Left lung (tissue), 4 donors: ENCODE measurements at regions not wholly inside any gene's neighbourhood (a gene's known extent, or its start where the extent isn't known, plus 50 kb on each side); places are given as distances from the start of the nearest gene placed in this dataset.
A peak's percentile ranks its signal among the peaks of the same experiment; 100 is the strongest.

Experiments used
- ATAC-seq: fragments of 200-7000 bp; cut with Tn5 transposase; one replicate; pipeline ENCODE4 v1.9.1; 2020; ENCODE audit warnings: moderate library complexity
- DNase-seq, 4 donors: peaks; one replicate each; pipeline ENCODE4 v3.0.0-alpha.2; 2013 to 2020
- H3K27ac ChIP-seq, 2 donors: fragments of 200-600 bp; sonication (generic) in 1 of 2; one replicate each; pipeline versions ENCODE4 v1.5.0 to v1.8.0; 2020 to 2021
- H3K27me3 ChIP-seq, 2 donors: fragments of 200-600 bp; sonication (generic) in 1 of 2; one replicate each; pipeline versions ENCODE4 v1.5.0 to v1.8.0; 2020 to 2021
- H3K36me3 ChIP-seq, 2 donors: fragments of 200-600 bp; sonication (generic) in 1 of 2; one replicate each; pipeline versions ENCODE4 v1.5.0 to v1.8.0; 2020 to 2021
- H3K4me1 ChIP-seq, 2 donors: fragments of 200-600 bp; one replicate each; pipeline ENCODE4 v1.8.0; 2021
- H3K4me3 ChIP-seq, 2 donors: fragments of 200-600 bp; sonication (generic) in 1 of 2; one replicate each; pipeline versions ENCODE4 v1.5.0 to v1.8.0; 2020 to 2021; ENCODE audit warnings: mild to moderate bottlenecking in 1 of 2
- H3K9me3 ChIP-seq, 2 donors: fragments of 200-600 bp; sonication (generic) in 1 of 2; one replicate each; pipeline versions ENCODE4 v1.5.0 to v1.8.0; 2020 to 2021
- CTCF ChIP-seq, 2 donors: fragments of 200-600 bp; sonication (generic) in 1 of 2; IDR thresholded peaks; one replicate each; pipeline versions ENCODE4 v1.5.0 to v1.8.0; 2021; ENCODE audit warnings: antibody characterized with exemption in 2 of 2
- intact Hi-C, 2 donors: fragments of 100-400 bp; cut with DNase I; formaldehyde crosslinking; loops; one replicate each; pipeline versions ENCODE4 v1.11.2 to v1.14.2; 2022
- donor health status: DM: no; HTN: yes; CAD: no.
- donor health status: DM: no; HTN: no; CAD: no.

DNA sequence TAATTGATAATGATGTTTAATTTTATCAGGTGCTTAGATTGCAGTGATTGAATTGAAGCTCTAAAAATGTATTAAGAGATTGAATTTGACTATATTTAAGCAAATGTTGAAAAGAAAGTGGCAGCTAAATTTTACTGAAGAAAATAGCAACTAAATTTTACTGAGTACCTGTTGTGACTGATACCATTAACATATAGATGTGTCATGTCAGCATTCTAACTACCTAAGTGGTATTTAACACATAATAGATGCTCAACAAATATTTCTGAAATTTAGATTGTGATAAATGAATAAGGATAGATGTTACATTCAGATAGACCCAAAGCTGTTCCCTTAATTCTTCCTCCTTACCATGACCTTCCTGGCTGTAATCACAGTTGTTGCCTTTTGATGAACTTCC is 350.9 kb upstream of the VWC2 start:
- Histone ChIP-seq H3K27me3 (peaks cover 0 to 7% of the 10 kb centered on the region in 2 donors), H3K9me3 (no peaks in the 10 kb centered on the region), H3K4me3 (no peak overlapping the region), H3K4me1 (no peaks in the 10 kb centered on the region), H3K36me3 (no peaks in the 10 kb centered on the region), H3K27ac (no peak overlapping the region)
- DNase-seq (no peak), ATAC-seq (no peak)
- no peak for TF ChIP-seq CTCF (IDR thresholded peaks at IDR 0.05)
- intact Hi-C loops = no loop called here

- Histone ChIP-seq H3K27me3 (peaks cover 0 to 7% of the 10 kb centered on the region in 2 donors), H3K27ac (no peak overlapping the region), H3K36me3 (no peaks in the 10 kb centered on the region), H3K4me1 (no peaks in the 10 kb centered on the region), H3K9me3 (no peaks in the 10 kb centered on the region), H3K4me3 (no peak overlapping the region)
- no peak for TF ChIP-seq CTCF (IDR thresholded peaks at IDR 0.05)
- peak; percentile 42 for ATAC-seq
- intact Hi-C loops = no loop called here
- no peak for DNase-seq
Measured at GRCh38 chr7:49424109-49424508, 349.3 kb upstream of the VWC2 start.

DNA sequence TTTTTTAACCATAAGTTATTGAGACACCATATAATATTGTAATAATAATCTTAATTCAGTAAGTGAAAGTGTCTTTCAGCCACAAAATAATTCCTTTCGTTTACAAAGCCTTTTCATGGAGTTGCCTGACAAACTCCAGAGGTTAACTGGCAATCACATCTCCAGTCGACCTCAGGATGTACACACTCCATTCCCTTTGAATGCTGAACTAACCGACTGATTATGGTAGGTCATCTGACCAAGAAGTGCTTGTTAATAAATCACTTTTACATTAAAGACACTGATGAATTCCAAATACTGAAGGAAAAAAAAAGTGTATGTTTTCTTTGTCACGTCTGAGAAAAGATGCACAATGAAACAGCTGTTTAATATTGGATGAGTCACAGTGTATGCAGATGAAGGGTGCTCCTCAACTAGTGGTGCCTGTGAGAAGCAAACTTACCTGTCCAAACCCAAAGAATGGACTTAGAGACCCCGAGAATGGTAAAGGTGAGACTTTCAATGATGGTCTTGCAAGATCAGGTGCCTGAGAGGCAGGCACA is 348.1 kb upstream of the VWC2 start:
- intact Hi-C loops = no loop called here

DNA sequence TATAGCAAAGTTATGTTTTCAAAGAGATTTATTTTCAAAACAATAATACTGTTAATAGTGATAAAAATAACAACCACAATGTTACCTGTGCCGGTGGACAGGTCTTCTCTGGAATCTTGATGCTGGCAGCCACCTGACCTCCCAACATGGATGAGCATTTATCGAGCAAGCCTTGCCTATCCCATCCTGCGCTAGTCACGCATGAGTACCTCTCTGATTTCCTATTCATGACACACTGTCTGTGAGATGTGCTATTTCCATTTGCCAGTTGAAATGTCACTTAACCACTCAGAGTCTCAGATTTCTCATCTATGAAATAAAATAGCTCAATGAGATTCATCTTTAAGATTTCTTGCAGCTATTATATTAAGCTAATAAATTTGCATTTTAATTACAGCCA is 341.2 kb upstream of the VWC2 start:
- DNase-seq = no peak
- no peaks in the 10 kb centered on the region for H3K27me3 ChIP-seq
- TF ChIP-seq CTCF (IDR thresholded peaks at IDR 0.05) = no peak
- no peak for ATAC-seq
- H3K4me1 ChIP-seq = no peaks in the 10 kb centered on the region
- no peaks in the 10 kb centered on the region for H3K9me3 ChIP-seq
- H3K36me3 ChIP-seq = no peaks in the 10 kb centered on the region
- H3K4me3 ChIP-seq = no peak overlapping the region
- H3K27ac ChIP-seq = no peak overlapping the region
- intact Hi-C loops = no loop called here

More for the DNA sequence above, 348.1 kb upstream of the VWC2 start:
- no peak for TF ChIP-seq CTCF (IDR thresholded peaks at IDR 0.05)
- Histone ChIP-seq H3K9me3 (no peaks in the 10 kb centered on the region), H3K27ac (no peak overlapping the region), H3K27me3 (peaks cover 0 to 7% of the 10 kb centered on the region in 2 donors), H3K4me1 (no peaks in the 10 kb centered on the region), H3K4me3 (no peak overlapping the region), H3K36me3 (no peaks in the 10 kb centered on the region)
- ATAC-seq (no peak), DNase-seq (no peak)

DNA sequence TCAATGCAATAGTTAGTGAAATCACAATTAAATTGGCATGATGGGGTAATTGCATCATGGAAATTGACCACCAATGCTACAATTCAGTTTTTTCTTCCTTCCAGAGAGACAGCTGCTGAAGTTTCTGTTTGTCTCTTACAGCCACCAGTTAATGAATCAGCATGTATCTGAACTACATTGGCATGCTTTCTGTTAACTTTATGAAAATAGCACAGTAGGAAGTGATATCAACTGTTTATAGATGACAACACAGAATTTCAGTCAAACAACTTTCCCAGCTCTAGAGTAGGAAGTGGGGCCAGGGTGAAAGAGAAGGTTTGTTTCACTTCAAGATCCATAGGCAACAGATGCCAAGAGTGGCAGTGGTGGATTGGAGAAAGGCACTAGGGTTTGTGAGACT is 339.6 kb upstream of the VWC2 start:
- Histone ChIP-seq H3K9me3 (no peaks in the 10 kb centered on the region), H3K36me3 (no peaks in the 10 kb centered on the region), H3K4me1 (no peaks in the 10 kb centered on the region), H3K27ac (no peak overlapping the region), H3K4me3 (no peak overlapping the region), H3K27me3 (no peaks in the 10 kb centered on the region)
- no peak for DNase-seq
- ATAC-seq = no peak
- no peak for TF ChIP-seq CTCF (IDR thresholded peaks at IDR 0.05)
- intact Hi-C loops = no loop called here
